Right ventricle myocardium inferior (tissue), 1 donor: ENCODE measurements at regions not wholly inside any gene's neighbourhood (a gene's known extent, or its start where the extent isn't known, plus 50 kb on each side); places are given as distances from the start of the nearest gene placed in this dataset.
"Not testable (repeated sequence)": the region's sequence is repeated elsewhere in the genome, so short reads cannot be mapped to it uniquely, and the experiment has no call there.

Experiments used
- ATAC-seq: fragments of 200-7000 bp; cut with Tn5 transposase; one replicate; pipeline ENCODE4 v1.9.1; 2020; ENCODE audit warnings: mild to moderate bottlenecking, moderate library complexity
- DNase-seq: peaks from one replicate; pipeline ENCODE4 v3.0.0; 2021; ENCODE audit errors: missing footprints
- intact Hi-C: fragments of 100-400 bp; cut with DNase I; formaldehyde crosslinking; loops from one replicate; pipeline ENCODE4 v1.11.0; 2022
- donor health status: DM: no; HTN: yes; CAD: no; lungs with severe emphysema.

GRCh38 chr13:70336866-70337265 lies 228.6 kb upstream of the KLHL1 start:
- no peak for DNase-seq
- intact Hi-C loops = no loop called here
- no peak for ATAC-seq

- no peak for ATAC-seq
- DNase-seq = no peak
- intact Hi-C loops = no loop called here
Measured at GRCh38 chr13:70333752-70334151, 225.5 kb upstream of the KLHL1 start.

DNA sequence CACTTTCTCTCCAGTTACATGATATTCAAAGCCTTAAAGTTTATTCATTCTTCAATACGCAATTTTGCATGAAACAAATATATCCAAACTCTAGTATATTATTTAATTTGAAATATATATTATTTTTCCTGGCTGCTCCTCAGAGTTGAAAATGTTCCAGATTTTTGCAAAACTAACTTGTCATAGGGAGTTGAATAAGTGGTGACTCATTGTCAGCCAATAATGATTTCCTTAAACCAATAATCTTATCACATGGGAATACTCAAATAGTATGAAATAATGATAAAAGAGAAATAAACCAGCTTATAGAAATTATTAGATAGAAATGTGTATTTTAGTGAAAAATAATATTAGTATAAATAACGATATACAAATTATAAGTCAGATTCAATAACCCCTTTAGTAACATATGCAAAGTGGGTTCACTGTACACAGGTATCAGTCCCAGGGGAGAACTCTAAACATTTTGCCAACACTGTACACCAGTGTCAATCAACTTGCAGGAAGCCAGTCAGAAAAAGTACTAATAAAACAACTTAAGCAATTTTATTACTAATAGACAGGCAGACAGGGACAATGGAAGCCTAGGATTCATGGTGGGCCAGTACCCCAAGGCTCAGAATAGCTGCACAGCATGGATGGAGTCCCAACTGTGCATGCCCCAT lies 222.6 kb upstream of the KLHL1 start:
- ATAC-seq = no peak
- DNase-seq = no peak
- intact Hi-C loops = no loop called here

DNA sequence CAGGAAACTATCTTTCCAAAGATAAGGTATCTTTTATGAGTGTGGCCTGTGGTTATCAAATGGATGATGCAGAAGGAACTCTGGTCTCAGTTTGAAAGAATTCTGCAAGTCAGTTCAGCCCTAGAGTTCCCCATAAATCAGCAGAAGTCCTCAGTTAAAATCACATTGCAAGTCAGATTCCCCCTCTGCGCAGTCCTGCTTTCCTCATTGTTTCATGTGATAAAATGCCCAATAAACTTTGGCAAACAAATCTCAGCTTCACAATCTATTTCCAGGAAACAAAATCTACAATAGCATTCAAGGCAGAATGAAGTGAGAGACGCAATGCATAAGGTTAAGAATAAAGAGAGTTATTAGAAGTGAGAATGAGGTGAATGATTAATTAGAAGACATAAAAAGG lies 216.3 kb upstream of the KLHL1 start:
- no peak for ATAC-seq
- no peak for DNase-seq
- intact Hi-C loops = no loop called here

DNA sequence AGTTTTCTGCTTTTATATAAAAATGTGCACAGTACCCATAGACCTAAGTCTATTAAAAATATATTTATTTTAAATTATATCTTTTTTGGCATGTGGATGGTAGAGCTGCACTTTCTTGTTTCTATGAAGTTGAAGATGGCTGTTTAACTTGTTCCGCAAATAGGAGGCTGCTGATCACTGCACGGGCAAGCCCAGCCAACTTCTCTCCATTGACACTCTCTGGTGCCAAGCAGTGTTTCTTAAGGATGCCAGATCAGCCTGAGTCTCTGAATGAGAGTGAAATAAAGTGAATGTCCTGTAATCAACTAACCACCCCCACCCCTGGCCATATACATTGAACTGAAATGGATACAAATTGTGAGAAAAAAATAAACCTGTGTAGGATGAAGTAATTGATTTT lies 202.9 kb upstream of the KLHL1 start:
- DNase-seq (no peak), ATAC-seq (no peak)
- intact Hi-C loops = no loop called here

DNA sequence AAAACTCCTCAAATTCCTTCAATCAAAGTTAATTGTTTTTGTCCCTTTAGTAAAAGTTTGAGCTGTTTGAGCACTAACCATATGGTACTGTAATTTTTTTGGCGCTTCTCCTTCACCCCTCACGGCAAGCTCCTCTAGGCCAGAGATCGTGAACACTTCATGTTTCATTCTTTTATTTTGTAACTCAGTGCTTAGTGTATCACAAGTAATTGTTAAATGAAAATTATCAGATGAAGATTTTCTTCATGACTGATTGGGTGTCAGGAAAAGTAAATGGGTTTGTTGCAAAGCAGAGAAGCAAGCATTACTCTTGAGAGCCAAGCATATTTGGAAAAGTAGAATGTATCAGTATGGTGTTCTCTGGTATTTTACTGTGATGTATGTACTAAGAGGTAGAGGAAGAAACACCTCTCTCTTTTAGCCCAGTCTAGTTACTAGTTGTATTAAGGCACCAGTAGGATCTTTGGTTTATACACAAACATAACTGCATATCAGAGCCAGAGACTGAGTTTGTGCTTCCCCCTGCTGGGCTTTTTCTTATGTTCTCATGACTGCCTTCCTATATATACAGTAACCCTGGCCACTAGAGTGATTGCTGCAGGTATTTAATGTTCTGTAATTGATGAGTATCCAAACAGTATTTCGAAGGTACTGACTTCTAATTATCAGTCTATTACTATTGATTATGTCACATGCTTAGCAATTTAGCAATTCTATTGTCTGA lies 202.3 kb upstream of the KLHL1 start:
- intact Hi-C loops = no loop called here
- ATAC-seq = no peak
- no peak for DNase-seq

GRCh38 chr13:70297189-70297616 lies 189.0 kb upstream of the KLHL1 start:
- ATAC-seq (no peak), DNase-seq (peak; percentile 60)
- intact Hi-C loops = no loop called here

- DNase-seq = no peak
- intact Hi-C loops = no loop called here
- no peak for ATAC-seq
Measured at GRCh38 chr13:70284371-70284770, 176.1 kb upstream of the KLHL1 start.

DNA sequence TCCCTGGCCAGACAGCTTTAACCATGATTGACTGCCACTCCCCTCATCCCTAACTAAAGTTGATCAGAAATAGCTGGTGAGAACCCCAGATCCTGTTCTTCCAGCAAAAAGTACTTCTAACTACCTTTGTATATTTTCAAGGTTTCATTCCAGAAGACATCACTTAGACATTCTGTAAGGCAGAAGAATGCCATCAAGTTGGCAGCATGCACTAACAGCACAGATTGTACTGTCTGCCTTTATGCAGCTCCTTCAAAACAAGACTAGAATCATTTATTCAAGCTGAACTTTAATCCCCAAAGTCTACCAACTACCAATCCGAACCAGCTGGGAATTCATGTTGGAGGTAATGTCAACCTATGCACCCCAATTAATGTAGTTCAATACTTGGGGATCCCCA lies 167.6 kb upstream of the KLHL1 start:
- intact Hi-C loops = no loop called here
- DNase-seq (no peak), ATAC-seq (no peak)

DNA sequence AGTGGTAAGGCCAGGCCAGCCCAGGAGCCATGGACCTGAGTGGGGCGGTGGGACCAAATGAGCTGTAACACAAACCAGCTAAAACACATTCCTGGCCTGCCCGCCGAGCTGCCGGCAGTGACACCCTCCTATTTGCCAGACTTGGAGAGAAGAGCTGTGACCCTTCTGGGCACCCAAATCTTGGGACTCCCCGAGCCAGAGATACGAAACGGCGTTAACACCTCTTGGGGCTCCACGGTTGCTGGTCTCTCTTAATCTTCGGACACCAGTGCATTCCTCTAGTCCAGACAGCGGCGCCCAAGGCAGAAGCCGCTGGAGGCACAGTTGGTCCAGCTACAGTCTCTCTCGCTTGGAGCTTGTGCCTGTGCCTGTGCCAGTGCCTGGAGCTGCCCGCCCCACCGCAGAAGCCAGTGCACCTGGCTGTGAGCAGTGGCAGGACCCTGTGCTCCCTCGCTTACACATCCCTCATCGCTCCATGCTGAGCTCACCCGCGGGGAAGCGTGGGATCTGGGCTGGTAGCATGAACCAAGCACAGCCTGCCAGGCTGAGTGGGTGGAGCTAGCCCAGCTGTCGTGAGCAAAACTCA lies 147.2 kb upstream of the KLHL1 start:
- DNase-seq = no peak
- intact Hi-C loops = no loop called here
- ATAC-seq = no peak

DNA sequence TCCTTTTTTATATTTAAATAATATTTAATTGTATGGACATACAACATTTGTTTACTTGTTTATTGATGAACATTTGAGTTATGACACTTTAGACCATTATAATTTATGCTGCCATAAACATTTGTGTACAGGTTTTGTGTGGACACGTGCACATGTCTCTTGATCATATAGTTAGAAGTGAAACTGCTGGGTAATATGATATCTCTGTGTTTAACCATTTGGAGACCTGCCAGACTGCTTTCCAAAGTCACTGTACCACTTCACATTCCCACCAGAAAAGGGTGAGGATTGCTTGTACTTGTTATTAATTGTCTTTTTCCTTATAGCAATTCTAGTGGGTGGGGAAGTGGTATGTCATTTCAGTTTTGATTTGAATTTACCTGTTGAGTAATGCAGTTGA lies 145.6 kb upstream of the KLHL1 start:
- no peak for DNase-seq
- ATAC-seq = no peak
- intact Hi-C loops = no loop called here

DNA sequence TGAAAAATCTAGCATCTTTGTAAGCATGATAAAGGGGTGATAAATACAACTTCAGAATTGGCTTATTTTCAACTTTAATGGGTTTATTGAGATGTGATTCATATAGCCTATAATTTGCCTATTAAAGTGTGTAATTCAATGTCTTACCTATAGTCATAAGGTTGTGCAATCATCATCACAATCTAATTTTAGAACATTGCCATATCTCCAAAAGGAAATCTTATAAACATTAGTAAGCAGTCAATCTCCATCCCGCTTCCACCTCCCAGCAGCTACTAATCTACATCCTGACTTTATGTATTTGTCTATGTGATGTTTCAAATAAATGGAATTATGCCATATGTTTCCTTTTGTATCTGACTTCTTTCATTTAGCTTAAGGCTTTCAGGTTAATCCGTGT lies 145.2 kb upstream of the KLHL1 start:
- DNase-seq (no peak), ATAC-seq (no peak)
- intact Hi-C loops = no loop called here

GRCh38 chr13:70249332-70250064 lies 141.2 kb upstream of the KLHL1 start:
- ATAC-seq = no peak
- DNase-seq = no peak
- intact Hi-C loops = no loop called here

DNA sequence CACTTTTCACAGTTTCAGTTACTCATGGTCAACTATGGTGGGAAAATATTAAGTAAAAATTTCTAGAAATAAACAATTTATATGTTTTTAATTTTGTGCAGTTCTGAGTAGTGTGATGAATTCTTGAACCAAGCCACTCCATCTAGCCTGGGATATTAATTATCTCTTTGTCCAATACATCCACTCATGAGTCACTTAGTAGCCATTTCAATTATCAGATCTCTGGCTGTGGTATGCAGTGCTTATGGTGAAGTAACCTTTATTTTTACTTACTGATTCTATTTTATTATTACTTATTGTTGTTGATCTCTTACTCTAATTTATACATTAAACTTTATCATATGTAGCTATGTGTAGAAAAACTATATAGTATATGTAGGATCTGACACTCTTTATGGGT lies 128.9 kb upstream of the KLHL1 start:
- DNase-seq = no peak
- ATAC-seq = no peak
- intact Hi-C loops = no loop called here

DNA sequence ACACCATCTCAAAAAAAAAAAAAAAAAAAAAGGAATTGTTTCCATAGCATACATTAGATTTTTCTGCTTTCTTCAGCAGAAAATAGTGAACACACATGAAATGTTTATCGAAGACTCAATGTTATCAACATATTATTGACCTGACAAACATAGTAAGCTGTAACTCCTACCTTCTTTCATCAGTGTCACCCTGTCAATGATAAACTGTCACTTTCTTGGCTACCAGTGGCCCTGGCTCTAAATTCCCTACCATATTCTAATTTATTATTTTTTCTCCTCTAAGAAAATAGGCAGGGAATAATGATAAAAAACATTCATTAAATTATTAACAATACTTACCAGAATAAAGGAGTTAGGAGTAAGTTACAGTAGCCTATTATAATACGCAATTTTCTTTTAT lies 127.3 kb upstream of the KLHL1 start:
- ATAC-seq (no peak), DNase-seq (no peak)
- intact Hi-C loops = no loop called here

- intact Hi-C loops = no loop called here
- no peak for ATAC-seq
Measured at GRCh38 chr13:70223911-70224310, 115.7 kb upstream of the KLHL1 start.

GRCh38 chr13:70222926-70223325 lies 114.7 kb upstream of the KLHL1 start:
- no peak for ATAC-seq
- intact Hi-C loops = no loop called here
- DNase-seq = no peak

More at GRCh38 chr13:70223911-70224310, 115.7 kb upstream of the KLHL1 start:
- DNase-seq = no peak

- DNase-seq (no peak), ATAC-seq (no peak)
- intact Hi-C loops = no loop called here
Measured at GRCh38 chr13:70218618-70219017, 110.4 kb upstream of the KLHL1 start.

DNA sequence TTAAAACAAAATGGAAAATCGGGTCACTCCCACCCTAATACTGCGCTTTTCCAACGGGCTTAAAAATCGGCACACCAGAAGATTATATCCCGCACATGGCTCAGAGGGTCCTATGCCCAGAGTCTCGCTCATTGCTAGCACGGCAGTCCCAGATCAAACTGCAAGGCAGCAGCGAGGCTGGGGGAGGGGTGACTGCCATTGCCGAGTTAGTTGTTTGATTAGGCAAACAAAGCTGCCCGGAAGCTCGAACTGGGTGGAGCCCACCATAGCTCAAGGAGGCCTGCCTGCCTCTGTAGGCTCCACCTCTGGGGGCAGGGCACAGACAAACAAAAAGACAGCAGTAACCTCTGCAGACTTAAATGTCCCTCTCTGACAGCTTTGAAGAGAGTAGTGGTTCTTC lies 100.7 kb upstream of the KLHL1 start:
- intact Hi-C loops, DNase-seq, ATAC-seq: not testable (repeated sequence)

- DNase-seq (no peak), ATAC-seq (no peak)
- intact Hi-C loops = no loop called here
Measured at GRCh38 chr13:70206671-70207070, 98.4 kb upstream of the KLHL1 start.
